GM12874 (cell line): ENCODE measurements at regions not wholly inside any gene's neighbourhood (a gene's known extent, or its start where the extent isn't known, plus 50 kb on each side); places are given as distances from the start of the nearest gene placed in this dataset.

Experiments
- CTCF ChIP-seq: IDR thresholded peaks from 2 replicates; pipeline ENCODE4 v1.5.1; 2011; ENCODE audit warnings: low read depth, mild to moderate bottlenecking, control low read depth, low read length, moderate library complexity; ENCODE audit not compliant: insufficient read depth

GRCh38 chr6:155909710-155910109 is 454.1 kb upstream of the NOX3 start:
- TF ChIP-seq CTCF, result no peak

- TF ChIP-seq CTCF, result no peak
These were observed 440.0 kb upstream of the NOX3 start for GRCh38 chr6:155895641-155896040.

GRCh38 chr6:155894758-155895157 is 439.1 kb upstream of the NOX3 start:
- no peak for TF ChIP-seq CTCF

- TF ChIP-seq CTCF, result no peak
These were observed 438.6 kb upstream of the NOX3 start for GRCh38 chr6:155894262-155894661.

- TF ChIP-seq CTCF, result no peak
These were observed 434.8 kb upstream of the NOX3 start for GRCh38 chr6:155890409-155890808.

GRCh38 chr6:155889410-155889809 is 433.8 kb upstream of the NOX3 start:
- no peak for TF ChIP-seq CTCF

- TF ChIP-seq CTCF, result no peak
These were observed 431.8 kb upstream of the NOX3 start for GRCh38 chr6:155887421-155887820.

- no peak for TF ChIP-seq CTCF
These were observed 428.1 kb upstream of the NOX3 start for GRCh38 chr6:155883741-155884140.
